H1 (cell line): ENCODE measurements at regions not wholly inside any gene's neighbourhood (a gene's known extent, or its start where the extent isn't known, plus 50 kb on each side); places are given as distances from the start of the nearest gene placed in this dataset.

Experiments used
- CTCF ChIA-PET: fragments of 300-600 bp; sonication (Branson Sonifier 250); formaldehyde crosslinking; loops from one replicate; lab custom pipeline; 2021; ENCODE audit not compliant: partially characterized antibody; lab: Charles Lee
- POLR2A ChIA-PET: fragments of 300-600 bp; sonication (Branson Sonifier 250); formaldehyde crosslinking; loops from one replicate; lab custom pipeline; 2021; ENCODE audit warnings: inconsistent platforms; ENCODE audit not compliant: partially characterized antibody; lab: Charles Lee
- DNase-seq, 2 experiments: peaks; one replicate each; pipeline versions ENCODE4 v3.0.0 to v3.0.0-alpha.2; 2010 to 2022; ENCODE audit warnings: low spot score in 2 of 2, low read depth in 1 of 2, mixed read lengths in 1 of 2
- FAIRE-seq: peaks from 2 replicates; lab custom pipeline; 2011; peaks lifted over from hg19 to GRCh38; lab: Jason Lieb, UNC
- H2AFZ ChIP-seq: 2 replicates; pipeline ENCODE4 v1.8.1; 2012; ENCODE audit warnings: low read length, inconsistent platforms
- H2AK5ac ChIP-seq: 2 replicates; pipeline ENCODE4 v1.6.1; 2013; ENCODE audit warnings: low read depth, low read length
- H2BK120ac ChIP-seq: replicated peaks from 2 replicates; pipeline ENCODE3; 2013; ENCODE audit warnings: low read depth, low read length, inconsistent platforms
- H2BK12ac ChIP-seq: 2 replicates; pipeline ENCODE4 v1.6.1; 2013; ENCODE audit warnings: low read depth, low read length
- H2BK15ac ChIP-seq: 2 replicates; pipeline ENCODE4 v1.6.1; 2013; ENCODE audit warnings: low read length
- H2BK20ac ChIP-seq: 2 replicates; pipeline ENCODE4 v1.6.1; 2013; ENCODE audit warnings: low read length
- H2BK5ac ChIP-seq: 2 replicates; pipeline ENCODE4 v1.6.1; 2013; ENCODE audit warnings: low read depth, low read length
- H3K14ac ChIP-seq: 2 replicates; pipeline ENCODE4 v1.6.1; 2013; ENCODE audit warnings: inconsistent platforms; ENCODE audit not compliant: insufficient read length
- H3K18ac ChIP-seq: 2 replicates; pipeline ENCODE4 v1.6.1; 2013; ENCODE audit warnings: low read length; ENCODE audit errors: extremely low read depth
- H3K23ac ChIP-seq: 2 replicates; pipeline ENCODE4 v1.6.1; 2013; ENCODE audit warnings: inconsistent platforms; ENCODE audit not compliant: insufficient read length
- H3K23me2 ChIP-seq: 2 replicates; pipeline ENCODE4 v1.6.1; 2013; ENCODE audit warnings: low read depth, low read length
- H3K27ac ChIP-seq: 2 replicates; pipeline ENCODE4 v1.6.1; 2011; ENCODE audit warnings: low read depth, low read length, inconsistent platforms
- H3K27me3 ChIP-seq, 4 experiments: replicated peaks in 1 of 4; 1 replicate in 1 of 4; 2 replicates in 3 of 4; pipeline versions ENCODE4 v1.6.1 to v1.8.1; 2011 to 2013; ENCODE audit warnings: low read length in 3 of 4, mild to moderate bottlenecking in 3 of 4, inconsistent platforms in 2 of 4, mixed read lengths in 2 of 4, moderate library complexity in 1 of 4; ENCODE audit not compliant: control insufficient read depth in 3 of 4, insufficient read depth in 3 of 4; ENCODE audit errors: extremely low read depth in 1 of 4
- H3K36me3 ChIP-seq, 4 experiments: 2 replicates each; pipeline versions ENCODE4 v1.6.1 to v1.8.1; 2011 to 2013; ENCODE audit warnings: mild to moderate bottlenecking in 4 of 4, low read length in 3 of 4, moderate library complexity in 2 of 4, control low read depth in 1 of 4, inconsistent platforms in 1 of 4; ENCODE audit not compliant: insufficient read depth in 4 of 4, control insufficient read depth in 2 of 4
- H3K4ac ChIP-seq: replicated peaks from 2 replicates; pipeline ENCODE3; 2013; ENCODE audit warnings: low read length, low read depth, mixed read lengths, inconsistent platforms; ENCODE audit not compliant: insufficient read length
- H3K4me1 ChIP-seq, 4 experiments: replicated peaks in 1 of 4; 1 replicate in 1 of 4; 2 replicates in 3 of 4; pipeline versions ENCODE4 v1.6.1 to v1.8.1; 2011 to 2013; ENCODE audit warnings: low read length in 3 of 4, inconsistent platforms in 2 of 4, mixed read lengths in 1 of 4; ENCODE audit not compliant: insufficient read depth in 4 of 4, control insufficient read depth in 3 of 4
- H3K4me2 ChIP-seq, 2 experiments: 2 replicates each; pipeline versions ENCODE4 v1.6.1 to v1.8.1; 2011 to 2013; ENCODE audit warnings: low read depth in 2 of 2, low read length in 2 of 2, control low read depth in 1 of 2, inconsistent platforms in 1 of 2, mild to moderate bottlenecking in 1 of 2; ENCODE audit not compliant: insufficient read depth in 1 of 2
- H3K4me3 ChIP-seq, 4 experiments: fragments of 200-600, 300-600 bp in 1 of 4; sonication (generic), shearing (Covaris generic), sonication (Bioruptor Twin) in 1 of 4; 2 replicates each; pipeline versions ENCODE4 v1.5.1 to v1.8.1; 2011 to 2016; ENCODE audit warnings: low read length in 4 of 4, low read depth in 3 of 4, control low read depth in 2 of 4, inconsistent platforms in 2 of 4, mild to moderate bottlenecking in 2 of 4, mixed read lengths in 1 of 4, moderate library complexity in 1 of 4; ENCODE audit not compliant: insufficient read depth in 2 of 4; ENCODE audit errors: extremely low read depth in 1 of 4
- H3K56ac ChIP-seq: replicated peaks from 2 replicates; pipeline ENCODE3; 2013; ENCODE audit warnings: low read depth, mild to moderate bottlenecking, mixed read lengths, low read length, inconsistent platforms; ENCODE audit not compliant: insufficient read length
- H3K79me1 ChIP-seq: 2 replicates; pipeline ENCODE4 v1.6.1; 2013; ENCODE audit warnings: low read depth, low read length, control low read depth
- H3K79me2 ChIP-seq, 2 experiments: 2 replicates each; pipeline versions ENCODE4 v1.6.1 to v1.8.1; 2012 to 2013; ENCODE audit warnings: low read length in 2 of 2, mild to moderate bottlenecking in 2 of 2, inconsistent platforms in 1 of 2; ENCODE audit not compliant: insufficient read depth in 2 of 2, control insufficient read depth in 1 of 2
- H3K9ac ChIP-seq, 4 experiments: replicated peaks in 1 of 4; 1 replicate in 1 of 4; 2 replicates in 3 of 4; pipeline versions ENCODE4 v1.6.1 to v1.8.1; 2011 to 2013; ENCODE audit warnings: low read depth in 3 of 4, low read length in 3 of 4, control low read depth in 2 of 4, mild to moderate bottlenecking in 2 of 4, moderate library complexity in 2 of 4, inconsistent platforms in 1 of 4; ENCODE audit errors: extremely low read depth in 1 of 4
- H3K9me3 ChIP-seq, 2 experiments: 2 replicates each; pipeline versions ENCODE4 v1.6.1 to v1.8.1; 2012 to 2013; ENCODE audit warnings: mild to moderate bottlenecking in 2 of 2, moderate library complexity in 2 of 2, control low read depth in 1 of 2, inconsistent platforms in 1 of 2, low read depth in 1 of 2, low read length in 1 of 2, mixed read lengths in 1 of 2; ENCODE audit not compliant: insufficient read depth in 2 of 2
- H4K20me1 ChIP-seq, 2 experiments: replicated peaks in 1 of 2; 2 replicates each; pipeline versions ENCODE3 to v1.8.1; 2011 to 2013; ENCODE audit warnings: inconsistent platforms in 2 of 2, low read length in 2 of 2, mild to moderate bottlenecking in 1 of 2; ENCODE audit not compliant: insufficient read depth in 2 of 2, control insufficient read depth in 1 of 2
- H4K5ac ChIP-seq: 2 replicates; pipeline ENCODE4 v1.6.1; 2013; ENCODE audit warnings: low read length, low read depth, mixed read lengths, inconsistent platforms; ENCODE audit not compliant: insufficient read length
- H4K8ac ChIP-seq: 2 replicates; pipeline ENCODE4 v1.8.0; 2013; ENCODE audit warnings: mild to moderate bottlenecking, moderate library complexity, low read length, inconsistent platforms; ENCODE audit not compliant: insufficient read depth; ENCODE audit errors: extremely low read depth
- H4K91ac ChIP-seq: replicated peaks from 2 replicates; pipeline ENCODE3; 2013; ENCODE audit warnings: low read length, mixed read lengths, inconsistent platforms; ENCODE audit not compliant: insufficient read length
- ASH2L ChIP-seq: fragments of 200-600, 300-600 bp; sonication (generic); IDR thresholded peaks from one replicate; pipeline ENCODE4 v1.7.1; 2017; ENCODE audit warnings: low read length
- BCL11A ChIP-seq, 2 experiments: IDR thresholded peaks; one replicate each; pipeline ENCODE4 v1.6.1; 2011; ENCODE audit warnings: low read depth in 2 of 2, low read length in 2 of 2, mild to moderate bottlenecking in 2 of 2
- CREB1 ChIP-seq: IDR thresholded peaks from 2 replicates; pipeline ENCODE4 v1.6.1; 2012; ENCODE audit warnings: inconsistent platforms
- HDAC2 ChIP-seq, 2 experiments: fragments of 300-600 bp in 1 of 2; sonication (generic) in 1 of 2; IDR thresholded peaks; 2 replicates each; pipeline ENCODE4 v1.6.1; 2011 to 2012; ENCODE audit warnings: low read depth in 2 of 2, low read length in 2 of 2, mild to moderate bottlenecking in 2 of 2, moderate library complexity in 2 of 2, borderline replicate concordance in 1 of 2, inconsistent platforms in 1 of 2
- JUN ChIP-seq: IDR thresholded peaks from 2 replicates; pipeline ENCODE4 v1.6.1; 2011; ENCODE audit warnings: low read depth, mild to moderate bottlenecking, improper control_type of control experiment, low read length
- KDM4A ChIP-seq: IDR thresholded peaks from one replicate; pipeline ENCODE4 v1.7.1; 2012; ENCODE audit warnings: low read depth, mild to moderate bottlenecking, moderate library complexity, low read length, inconsistent platforms; ENCODE audit not compliant: severe bottlenecking
- KDM5A ChIP-seq: fragments of 200-600 bp; IDR thresholded peaks from 2 replicates; pipeline ENCODE4 v1.7.1; 2012; ENCODE audit warnings: mild to moderate bottlenecking, low read length, inconsistent platforms, mixed read lengths
- MAFK ChIP-seq: IDR thresholded peaks from 2 replicates; pipeline ENCODE4 v1.6.1; 2012; ENCODE audit warnings: low read depth, mild to moderate bottlenecking, improper control_type of control experiment, low read length
- POLR2AphosphoS5 ChIP-seq: IDR thresholded peaks from 2 replicates; pipeline ENCODE4 v1.6.1; 2011; ENCODE audit warnings: low read depth, low read length
- SAP30 ChIP-seq: fragments of 300-600 bp; sonication (generic); IDR thresholded peaks from 2 replicates; pipeline ENCODE4 v1.7.1; 2012; ENCODE audit warnings: low read length, moderate library complexity, mild to moderate bottlenecking, inconsistent platforms; ENCODE audit not compliant: insufficient read depth, insufficient replicate concordance
- SIN3A ChIP-seq, 2 experiments: IDR thresholded peaks in 1 of 2; conservative IDR thresholded peaks in 1 of 2; 2 replicates each; pipeline ENCODE4 v1.6.1; 2011 to 2012; ENCODE audit warnings: low read length in 2 of 2, improper control_type of control experiment in 1 of 2, low read depth in 1 of 2, mild to moderate bottlenecking in 1 of 2
- SIRT6 ChIP-seq: IDR thresholded peaks from one replicate; pipeline ENCODE4 v1.7.1; 2012; ENCODE audit warnings: low read length, inconsistent platforms
- TCF12 ChIP-seq: IDR thresholded peaks from 2 replicates; pipeline ENCODE4 v1.6.1; 2011; ENCODE audit warnings: low read depth, mild to moderate bottlenecking, low read length
- TEAD4 ChIP-seq: IDR thresholded peaks from 2 replicates; pipeline ENCODE4 v1.6.1; 2012; ENCODE audit warnings: low read depth, low read length, inconsistent platforms, mixed read lengths
- WGBS, 2 experiments: shearing (Covaris generic) in 1 of 2; methylation state at CpG; one replicate each; pipeline versions ENCODE4 v1.1.6 to v1.1.7; 2013 to 2015; ENCODE audit warnings: low lambda C conversion rate in 2 of 2, mixed read lengths in 2 of 2, inconsistent platforms in 1 of 2, low coverage in 1 of 2, missing lambda C conversion rate in 1 of 2; ENCODE audit not compliant: insufficient replicate concordance in 2 of 2, insufficient coverage in 1 of 2, insufficient read length in 1 of 2; ENCODE audit errors: extremely low coverage in 1 of 2, missing lambda C conversion rate in 1 of 2; 5-methylcytosine and 5-hydroxymethylcytosine counted together
- TF ChIP-seq, protein P1 (sequence below): IDR thresholded peaks from 2 replicates; pipeline ENCODE4 v1.6.1; 2012; ENCODE audit warnings: inconsistent platforms

GRCh38 chr3:43203022-43203421 lies 83.3 kb upstream of the SNRK start:
- Histone ChIP-seq H3K23ac (no peak overlapping the region), H4K20me1 (no peaks in the 10 kb centered on the region), H3K4me3 (no peak overlapping the region), H3K4me1 (no peaks in the 10 kb centered on the region), H3K4me2 (no peak overlapping the region), H3K27me3 (peaks cover 0 to 1% (median 0%) of the 10 kb centered on the region in 4 experiments; a peak in 1 of 7 replicates), H3K79me1 (no peaks in the 10 kb centered on the region), H2AFZ (no peak overlapping the region), H2BK120ac (no peak overlapping the region), H3K9ac (no peak overlapping the region), H3K23me2 (no peaks in the 10 kb centered on the region; the same call in 1 of the 2 replicates), H2BK20ac (no peak overlapping the region), H3K14ac (no peak overlapping the region), H2BK5ac (no peak overlapping the region), H2BK15ac (no peak overlapping the region), H4K5ac (no peak overlapping the region), H3K27ac (no peak overlapping the region), H4K8ac (no peak overlapping the region), H3K4ac (no peak overlapping the region), H2AK5ac (no peak overlapping the region), H3K18ac (no peak overlapping the region), H2BK12ac (no peak overlapping the region), H3K79me2 (no peaks in the 10 kb centered on the region), H3K9me3 (no peaks in the 10 kb centered on the region), H3K56ac (no peak overlapping the region), H3K36me3 (no peaks in the 10 kb centered on the region), H4K91ac (no peak overlapping the region)
- POLR2A ChIA-PET, result no interaction called here
- WGBS, 2 experiments, result 82% methylated on average over 3 of the region's 3 CpGs; no CpG with 5 or more reads in 1 of the 2 experiments
- DNase-seq (no peak), FAIRE-seq (no peak)
- CTCF ChIA-PET, result interaction anchor here (0.8 to 1.4 kb wide), 7 partner anchors 10 to 381 kb away, joined by 3 to 6 read pairs (median 3); no protein-coding TSS in a partner anchor
- no peak for TF ChIP-seq CREB1
- TF ChIP-seq SIRT6, result no peak
- no peak for TF ChIP-seq SIN3A (conservative IDR thresholded peaks at IDR 0.05 in 1 of 2, IDR thresholded peaks at IDR 0.05 in 1 of 2; ENCODE audit: low read depth in 1 of 2, low read length in 2 of 2)
- TF ChIP-seq MAFK, result no peak
- no peak for TF ChIP-seq BCL11A (IDR thresholded peaks at IDR 0.05; ENCODE audit: low read depth in 2 of 2, low read length in 2 of 2)
- TF ChIP-seq HDAC2 (IDR thresholded peaks at IDR 0.05; ENCODE audit: borderline replicate concordance in 1 of 2, low read depth in 2 of 2, low read length in 2 of 2), result no peak
- no peak for TF ChIP-seq TCF12
- TF ChIP-seq POLR2AphosphoS5, result no peak
- TF ChIP-seq, protein P1, sequence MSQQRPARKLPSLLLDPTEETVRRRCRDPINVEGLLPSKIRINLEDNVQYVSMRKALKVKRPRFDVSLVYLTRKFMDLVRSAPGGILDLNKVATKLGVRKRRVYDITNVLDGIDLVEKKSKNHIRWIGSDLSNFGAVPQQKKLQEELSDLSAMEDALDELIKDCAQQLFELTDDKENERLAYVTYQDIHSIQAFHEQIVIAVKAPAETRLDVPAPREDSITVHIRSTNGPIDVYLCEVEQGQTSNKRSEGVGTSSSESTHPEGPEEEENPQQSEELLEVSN, result no peak
- TF ChIP-seq TEAD4, result no peak
- no peak for TF ChIP-seq KDM5A
- no peak for TF ChIP-seq ASH2L
- no peak for TF ChIP-seq JUN
- no peak for TF ChIP-seq KDM4A
- no peak for TF ChIP-seq SAP30
